GM19238 (cell line): ENCODE measurements at regions not wholly inside any gene's neighbourhood (a gene's known extent, or its start where the extent isn't known, plus 50 kb on each side); places are given as distances from the start of the nearest gene placed in this dataset.

ENCODE experiments used
- DNase-seq: peaks from one replicate; pipeline ENCODE4 v3.0.0; 2011; ENCODE audit warnings: low spot score; ENCODE audit not compliant: insufficient read length

GRCh38 chr9:28179893-28180292 lies 606.6 kb upstream of the C9orf72 start:
- no peak for DNase-seq

GRCh38 chr9:28190981-28191380 lies 617.7 kb upstream of the C9orf72 start:
- DNase-seq: no peak

GRCh38 chr9:28197653-28198052 lies 624.4 kb upstream of the C9orf72 start:
- DNase-seq: no peak

GRCh38 chr9:28203036-28203435 lies 629.8 kb upstream of the C9orf72 start:
- no peak for DNase-seq

- no peak for DNase-seq
Observed at GRCh38 chr9:28206280-28206679, 633.0 kb upstream of the C9orf72 start.

GRCh38 chr9:28207657-28208056 lies 634.4 kb upstream of the C9orf72 start:
- no peak for DNase-seq

- DNase-seq: no peak
Observed at GRCh38 chr9:28209130-28209529, 635.8 kb upstream of the C9orf72 start.

GRCh38 chr9:28212979-28213378 lies 639.7 kb upstream of the C9orf72 start:
- no peak for DNase-seq

- DNase-seq: no peak
Observed at GRCh38 chr9:28215536-28216299, 642.4 kb upstream of the C9orf72 start.

GRCh38 chr9:28232686-28233085 lies 659.4 kb upstream of the C9orf72 start:
- DNase-seq: no peak

- no peak for DNase-seq
Observed at GRCh38 chr9:28234133-28234893, 661.0 kb upstream of the C9orf72 start.

GRCh38 chr9:28234894-28235277 lies 661.6 kb upstream of the C9orf72 start:
- DNase-seq: no peak

GRCh38 chr9:28249424-28249823 lies 676.1 kb upstream of the C9orf72 start:
- DNase-seq: no peak

- DNase-seq: no peak
Observed at GRCh38 chr9:28255174-28255573, 681.9 kb upstream of the C9orf72 start.

GRCh38 chr9:28260330-28260729 lies 687.0 kb upstream of the C9orf72 start:
- DNase-seq: no peak

- DNase-seq: no peak
Observed at GRCh38 chr9:28264368-28264767, 691.1 kb upstream of the C9orf72 start.

GRCh38 chr9:28267351-28267750 lies 694.1 kb upstream of the C9orf72 start:
- no peak for DNase-seq

GRCh38 chr9:28270156-28270555 lies 696.9 kb upstream of the C9orf72 start:
- no peak for DNase-seq

- DNase-seq: no peak
Observed at GRCh38 chr9:28272127-28272526, 698.8 kb upstream of the C9orf72 start.

GRCh38 chr9:28287455-28287854 lies 714.2 kb upstream of the C9orf72 start:
- no peak for DNase-seq

- DNase-seq: no peak
Observed at GRCh38 chr9:28289746-28290145, 716.5 kb upstream of the C9orf72 start.

- no peak for DNase-seq
Observed at GRCh38 chr9:28293369-28294090, 720.2 kb upstream of the C9orf72 start.
